ENCODE measurements at regions not wholly inside any gene's neighbourhood (a gene's known extent, or its start where the extent isn't known, plus 50 kb on each side); places are given as distances from the start of the nearest gene placed in this dataset.
"Not testable (repeated sequence)": the region's sequence is repeated elsewhere in the genome, so short reads cannot be mapped to it uniquely, and the experiment has no call there.

- no peak for DNase-seq
These were observed 440.0 kb upstream of the PCDH10 start for GRCh38 chr4:132709056-132709455.

GRCh38 chr4:132710971-132711370, 438.1 kb upstream of the PCDH10 start:
- DNase-seq, result no peak

GRCh38 chr4:132737344-132737743, 411.8 kb upstream of the PCDH10 start:
- DNase-seq, result no peak

GRCh38 chr4:132759199-132759780, 389.8 kb upstream of the PCDH10 start:
- DNase-seq, result no peak

- DNase-seq, result no peak
These were observed 385.6 kb upstream of the PCDH10 start for GRCh38 chr4:132763465-132763864.

- DNase-seq, result no peak
These were observed 381.2 kb upstream of the PCDH10 start for GRCh38 chr4:132767901-132768300.

GRCh38 chr4:132770776-132771175, 378.3 kb upstream of the PCDH10 start:
- no peak for DNase-seq

- DNase-seq, result no peak
These were observed 356.8 kb upstream of the PCDH10 start for GRCh38 chr4:132792310-132792709.

- DNase-seq, result no peak
These were observed 351.2 kb upstream of the PCDH10 start for GRCh38 chr4:132797856-132798255.

GRCh38 chr4:132809298-132810032, 339.6 kb upstream of the PCDH10 start:
- no peak for DNase-seq

- DNase-seq, result not testable (repeated sequence)
These were observed 336.0 kb upstream of the PCDH10 start for GRCh38 chr4:132813061-132813460.

- no peak for DNase-seq
These were observed 331.0 kb upstream of the PCDH10 start for GRCh38 chr4:132818091-132818490.

- DNase-seq, result no peak
These were observed 325.7 kb upstream of the PCDH10 start for GRCh38 chr4:132823419-132823818.

- no peak for DNase-seq
These were observed 324.3 kb upstream of the PCDH10 start for GRCh38 chr4:132824761-132825160.

- DNase-seq, result no peak
These were observed 321.6 kb upstream of the PCDH10 start for GRCh38 chr4:132827522-132827921.

- DNase-seq, result no peak
These were observed 310.9 kb upstream of the PCDH10 start for GRCh38 chr4:132838244-132838643.

- DNase-seq, result no peak
These were observed 310.0 kb upstream of the PCDH10 start for GRCh38 chr4:132839070-132839469.

GRCh38 chr4:132859929-132860328, 289.2 kb upstream of the PCDH10 start:
- DNase-seq, result no peak

GRCh38 chr4:132860976-132861375, 288.1 kb upstream of the PCDH10 start:
- no peak for DNase-seq

GRCh38 chr4:132863619-132864018, 285.5 kb upstream of the PCDH10 start:
- no peak for DNase-seq

GRCh38 chr4:132865458-132865857, 283.6 kb upstream of the PCDH10 start:
- DNase-seq, result no peak

GRCh38 chr4:132865922-132866321, 283.2 kb upstream of the PCDH10 start:
- no peak for DNase-seq

- no peak for DNase-seq
These were observed 282.5 kb upstream of the PCDH10 start for GRCh38 chr4:132866616-132867015.

- no peak for DNase-seq
These were observed 255.3 kb upstream of the PCDH10 start for GRCh38 chr4:132893787-132894186.

GRCh38 chr4:132901224-132901623, 247.9 kb upstream of the PCDH10 start:
- no peak for DNase-seq

Measured in NCI-H1417 treated with DMSO at 0.1 percent for 48 hours (cell line).